ENCODE measurements at regions not wholly inside any gene's neighbourhood (a gene's known extent, or its start where the extent isn't known, plus 50 kb on each side); places are given as distances from the start of the nearest gene placed in this dataset.

- H3K27ac ChIP-seq, result no peak overlapping the region
- H3K9ac ChIP-seq, result no peak overlapping the region
- H3K4me2 ChIP-seq (ENCODE audit: low read length), result no peak overlapping the region
- no peak overlapping the region for H3K4me3 ChIP-seq (ENCODE audit: low read depth, low read length)
- no peak overlapping the region for H2AFZ ChIP-seq
- H3K9me3 ChIP-seq (ENCODE audit: control insufficient read depth, low read length), result no peaks in the 10 kb centered on the region
- H3K27me3 ChIP-seq (ENCODE audit: control insufficient read depth, insufficient read depth, low read length), result no peaks in the 10 kb centered on the region
- H3K79me2 ChIP-seq, result no peaks in the 10 kb centered on the region
- no peak for TF ChIP-seq CTCF (IDR thresholded peaks at IDR 0.05)
- H3K36me3 ChIP-seq (ENCODE audit: control insufficient read depth, insufficient read depth, low read length), result no peaks in the 10 kb centered on the region
- H3K4me1 ChIP-seq, result no peaks in the 10 kb centered on the region
Measured at GRCh38 chr2:56582570-56582969, 398.8 kb downstream of the CCDC85A start.

GRCh38 chr2:56583796-56584315 lies 400.1 kb downstream of the CCDC85A start:
- Histone ChIP-seq H3K4me3 (ENCODE audit: low read depth, low read length) (no peak overlapping the region), H3K27ac (no peak overlapping the region), H3K4me2 (ENCODE audit: low read length) (no peak overlapping the region), H3K9me3 (ENCODE audit: control insufficient read depth, low read length) (no peaks in the 10 kb centered on the region), H3K9ac (no peak overlapping the region), H3K4me1 (no peaks in the 10 kb centered on the region), H3K27me3 (ENCODE audit: control insufficient read depth, insufficient read depth, low read length) (no peaks in the 10 kb centered on the region), H3K36me3 (ENCODE audit: control insufficient read depth, insufficient read depth, low read length) (no peaks in the 10 kb centered on the region), H2AFZ (no peak overlapping the region), H3K79me2 (no peaks in the 10 kb centered on the region)
- TF ChIP-seq CTCF (IDR thresholded peaks at IDR 0.05), result no peak

- Histone ChIP-seq H3K4me1 (no peaks in the 10 kb centered on the region), H3K4me3 (ENCODE audit: low read depth, low read length) (no peak overlapping the region), H3K79me2 (no peaks in the 10 kb centered on the region), H2AFZ (no peak overlapping the region), H3K36me3 (ENCODE audit: control insufficient read depth, insufficient read depth, low read length) (no peaks in the 10 kb centered on the region), H3K4me2 (ENCODE audit: low read length) (no peak overlapping the region), H3K27me3 (ENCODE audit: control insufficient read depth, insufficient read depth, low read length) (no peaks in the 10 kb centered on the region), H3K27ac (no peak overlapping the region), H3K9ac (no peak overlapping the region), H3K9me3 (ENCODE audit: control insufficient read depth, low read length) (no peaks in the 10 kb centered on the region)
- no peak for TF ChIP-seq CTCF (IDR thresholded peaks at IDR 0.05)
Measured at GRCh38 chr2:56587456-56587855, 403.7 kb downstream of the CCDC85A start.

GRCh38 chr2:56589194-56589593 lies 405.4 kb downstream of the CCDC85A start:
- no peaks in the 10 kb centered on the region for H3K36me3 ChIP-seq (ENCODE audit: control insufficient read depth, insufficient read depth, low read length)
- no peak overlapping the region for H3K9ac ChIP-seq
- H3K9me3 ChIP-seq (ENCODE audit: control insufficient read depth, low read length), result no peaks in the 10 kb centered on the region
- H3K4me3 ChIP-seq (ENCODE audit: low read depth, low read length), result no peak overlapping the region
- TF ChIP-seq CTCF (IDR thresholded peaks at IDR 0.05), result no peak
- H3K27ac ChIP-seq, result no peak overlapping the region
- no peaks in the 10 kb centered on the region for H3K27me3 ChIP-seq (ENCODE audit: control insufficient read depth, insufficient read depth, low read length)
- no peaks in the 10 kb centered on the region for H3K79me2 ChIP-seq
- no peak overlapping the region for H3K4me2 ChIP-seq (ENCODE audit: low read length)
- no peaks in the 10 kb centered on the region for H3K4me1 ChIP-seq
- H2AFZ ChIP-seq, result no peak overlapping the region

GRCh38 chr2:56589835-56590234 lies 406.0 kb downstream of the CCDC85A start:
- Histone ChIP-seq H3K27ac (no peak overlapping the region), H3K4me1 (no peaks in the 10 kb centered on the region), H3K9ac (no peak overlapping the region), H3K9me3 (ENCODE audit: control insufficient read depth, low read length) (no peaks in the 10 kb centered on the region), H3K36me3 (ENCODE audit: control insufficient read depth, insufficient read depth, low read length) (no peaks in the 10 kb centered on the region), H3K27me3 (ENCODE audit: control insufficient read depth, insufficient read depth, low read length) (no peaks in the 10 kb centered on the region), H3K4me3 (ENCODE audit: low read depth, low read length) (no peak overlapping the region), H3K79me2 (no peaks in the 10 kb centered on the region), H2AFZ (no peak overlapping the region), H3K4me2 (ENCODE audit: low read length) (no peak overlapping the region)
- no peak for TF ChIP-seq CTCF (IDR thresholded peaks at IDR 0.05)

All from parathyroid adenoma (tissue), 2 donors.